SH-SY5Y (cell line): ENCODE measurements at regions not wholly inside any gene's neighbourhood (a gene's known extent, or its start where the extent isn't known, plus 50 kb on each side); places are given as distances from the start of the nearest gene placed in this dataset.

Experiments
- GATA2 ChIP-seq: IDR thresholded peaks from 2 replicates; pipeline ENCODE4 v1.6.1; 2011; ENCODE audit warnings: mild to moderate bottlenecking, low read depth, low read length
- GATA3 ChIP-seq: IDR thresholded peaks from 2 replicates; pipeline ENCODE4 v1.6.1; 2011; ENCODE audit warnings: low read depth, mild to moderate bottlenecking, low read length, moderate library complexity

GRCh38 chrX:20693078-20693477 is 426.4 kb upstream of the RPS6KA3 start:
- TF ChIP-seq GATA3: no peak
- no peak for TF ChIP-seq GATA2

GRCh38 chrX:20686256-20686655 is 419.5 kb upstream of the RPS6KA3 start:
- no peak for TF ChIP-seq GATA3
- TF ChIP-seq GATA2: no peak

GRCh38 chrX:20685652-20686051 is 418.9 kb upstream of the RPS6KA3 start:
- TF ChIP-seq GATA3 (no peak), GATA2 (no peak)

GRCh38 chrX:20681683-20682082 is 415.0 kb upstream of the RPS6KA3 start:
- TF ChIP-seq GATA3 (no peak), GATA2 (no peak)

- TF ChIP-seq GATA2: no peak
- TF ChIP-seq GATA3: no peak
These were observed 414.3 kb upstream of the RPS6KA3 start for GRCh38 chrX:20680998-20681397.

GRCh38 chrX:20672476-20672875 is 405.8 kb upstream of the RPS6KA3 start:
- TF ChIP-seq GATA2 (no peak), GATA3 (no peak)

GRCh38 chrX:20670611-20671010 is 403.9 kb upstream of the RPS6KA3 start:
- TF ChIP-seq GATA2 (no peak), GATA3 (no peak)

GRCh38 chrX:20668550-20668949 is 401.8 kb upstream of the RPS6KA3 start:
- TF ChIP-seq GATA2 (no peak), GATA3 (no peak)

- no peak for TF ChIP-seq GATA2
- TF ChIP-seq GATA3: no peak
These were observed 399.6 kb upstream of the RPS6KA3 start for GRCh38 chrX:20666331-20666730.

- no peak for TF ChIP-seq GATA3
- TF ChIP-seq GATA2: no peak
These were observed 398.8 kb upstream of the RPS6KA3 start for GRCh38 chrX:20665481-20665880.

- TF ChIP-seq GATA2: no peak
- no peak for TF ChIP-seq GATA3
These were observed 398.1 kb upstream of the RPS6KA3 start for GRCh38 chrX:20664774-20665173.

- no peak for TF ChIP-seq GATA3
- TF ChIP-seq GATA2: no peak
These were observed 397.4 kb upstream of the RPS6KA3 start for GRCh38 chrX:20664131-20664530.

GRCh38 chrX:20663336-20663735 is 396.6 kb upstream of the RPS6KA3 start:
- TF ChIP-seq GATA3 (no peak), GATA2 (no peak)

- TF ChIP-seq GATA2 (no peak), GATA3 (no peak)
These were observed 390.0 kb upstream of the RPS6KA3 start for GRCh38 chrX:20656721-20657120.

- TF ChIP-seq GATA3 (no peak), GATA2 (no peak)
These were observed 387.9 kb upstream of the RPS6KA3 start for GRCh38 chrX:20654596-20655106.

GRCh38 chrX:20653070-20653469 is 386.4 kb upstream of the RPS6KA3 start:
- TF ChIP-seq GATA2: no peak
- no peak for TF ChIP-seq GATA3
